Lower leg skin (tissue), 3 donors: ENCODE measurements at regions not wholly inside any gene's neighbourhood (a gene's known extent, or its start where the extent isn't known, plus 50 kb on each side); places are given as distances from the start of the nearest gene placed in this dataset.

Experiments
- POLR2A ChIP-seq, 2 donors: fragments of 450-650 bp; IDR thresholded peaks; one replicate each; pipeline ENCODE4 v1.6.1; 2016 to 2017; ENCODE audit warnings: antibody characterized with exemption in 2 of 2, mild to moderate bottlenecking in 1 of 2, moderate library complexity in 1 of 2
- TF ChIP-seq, protein P1 (sequence below), 3 donors: fragments of 450-650 bp; IDR thresholded peaks; one replicate each; pipeline ENCODE4 v1.5.1; 2016; ENCODE audit warnings: antibody characterized with exemption in 3 of 3, mild to moderate bottlenecking in 3 of 3, moderate library complexity in 2 of 3

DNA sequence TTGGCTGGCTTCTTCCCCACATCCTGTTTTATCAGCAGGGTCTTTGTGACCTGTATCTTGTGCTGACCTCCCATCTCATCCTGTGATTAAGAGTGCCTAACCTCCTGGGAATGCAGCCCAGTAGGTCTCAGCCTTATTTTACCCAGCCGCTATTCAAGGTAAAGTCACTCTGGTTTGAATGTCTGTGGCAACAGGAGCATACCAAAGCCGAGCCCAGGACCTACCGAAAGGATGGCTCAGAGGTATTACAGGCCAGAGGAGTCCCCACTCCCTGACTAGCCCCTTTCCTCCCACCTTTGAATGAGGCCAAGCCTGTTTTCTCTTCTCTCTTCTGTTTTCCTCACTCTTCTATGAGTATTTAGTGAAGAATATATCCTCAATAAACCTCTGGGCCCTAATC lies 271.3 kb downstream of the OSTF1 start:
- TF ChIP-seq, protein P1, sequence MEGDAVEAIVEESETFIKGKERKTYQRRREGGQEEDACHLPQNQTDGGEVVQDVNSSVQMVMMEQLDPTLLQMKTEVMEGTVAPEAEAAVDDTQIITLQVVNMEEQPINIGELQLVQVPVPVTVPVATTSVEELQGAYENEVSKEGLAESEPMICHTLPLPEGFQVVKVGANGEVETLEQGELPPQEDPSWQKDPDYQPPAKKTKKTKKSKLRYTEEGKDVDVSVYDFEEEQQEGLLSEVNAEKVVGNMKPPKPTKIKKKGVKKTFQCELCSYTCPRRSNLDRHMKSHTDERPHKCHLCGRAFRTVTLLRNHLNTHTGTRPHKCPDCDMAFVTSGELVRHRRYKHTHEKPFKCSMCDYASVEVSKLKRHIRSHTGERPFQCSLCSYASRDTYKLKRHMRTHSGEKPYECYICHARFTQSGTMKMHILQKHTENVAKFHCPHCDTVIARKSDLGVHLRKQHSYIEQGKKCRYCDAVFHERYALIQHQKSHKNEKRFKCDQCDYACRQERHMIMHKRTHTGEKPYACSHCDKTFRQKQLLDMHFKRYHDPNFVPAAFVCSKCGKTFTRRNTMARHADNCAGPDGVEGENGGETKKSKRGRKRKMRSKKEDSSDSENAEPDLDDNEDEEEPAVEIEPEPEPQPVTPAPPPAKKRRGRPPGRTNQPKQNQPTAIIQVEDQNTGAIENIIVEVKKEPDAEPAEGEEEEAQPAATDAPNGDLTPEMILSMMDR (IDR thresholded peaks at IDR 0.05) = no peak
- no peak for TF ChIP-seq POLR2A (IDR thresholded peaks at IDR 0.05)
